MCF 10A (cell line): ENCODE measurements at regions not wholly inside any gene's neighbourhood (a gene's known extent, or its start where the extent isn't known, plus 50 kb on each side); places are given as distances from the start of the nearest gene placed in this dataset.
A peak's percentile ranks its signal among the peaks of the same experiment; 100 is the strongest.

Source experiments
- BruUV-seq: library from RNA; stranded (reverse); fragments of 400-500 nt; replicated peaks from 2 replicates; lab custom pipeline; 2021; lab: Mats Ljungman, UMichigan
- CTCF ChIA-PET: fragments of 300-600 bp; sonication (Branson Sonifier 250); formaldehyde crosslinking; extraction: SDS; loops from one replicate; lab custom pipeline; 2021; ENCODE audit warnings: antibody characterized with exemption, inconsistent platforms; lab: Yijun Ruan, JAX
- POLR2A ChIA-PET: fragments of 300-600, 350-650 bp; sonication (Branson Sonifier 250); formaldehyde crosslinking; extraction: SDS; loops from one replicate; lab custom pipeline; 2020; ENCODE audit warnings: antibody characterized with exemption, inconsistent platforms; lab: Yijun Ruan, JAX
- DNase-seq: peaks from one replicate; pipeline ENCODE4 v3.0.0-alpha.2; 2018; ENCODE audit not compliant: unreplicated experiment
- H3K27ac Mint-ChIP-seq: one replicate; pipeline ENCODE4 v1.8.0; 2022; ENCODE audit warnings: mild to moderate bottlenecking, low read depth, mixed read lengths; ENCODE audit not compliant: unreplicated experiment
- H3K27me3 Mint-ChIP-seq: one replicate; pipeline ENCODE4 v1.8.0; 2022; ENCODE audit warnings: mixed read lengths; ENCODE audit not compliant: insufficient read depth, unreplicated experiment
- H3K36me3 Mint-ChIP-seq: one replicate; pipeline ENCODE4 v1.8.0; 2022; ENCODE audit warnings: mild to moderate bottlenecking, moderate library complexity, mixed read lengths; ENCODE audit not compliant: insufficient read depth, unreplicated experiment
- H3K4me1 Mint-ChIP-seq: one replicate; pipeline ENCODE4 v1.8.0; 2022; ENCODE audit warnings: mixed read lengths; ENCODE audit not compliant: insufficient read depth, unreplicated experiment
- H3K4me3 Mint-ChIP-seq: one replicate; pipeline ENCODE4 v1.8.0; 2022; ENCODE audit warnings: mild to moderate bottlenecking, moderate library complexity, mixed read lengths; ENCODE audit not compliant: unreplicated experiment
- H3K9me3 Mint-ChIP-seq: one replicate; pipeline ENCODE4 v1.8.0; 2022; ENCODE audit warnings: mixed read lengths; ENCODE audit not compliant: unreplicated experiment
- CTCF ChIP-seq: fragments of 200-600 bp; IDR thresholded peaks from one replicate; pipeline ENCODE4 v1.8.0; 2022; ENCODE audit warnings: antibody characterized with exemption, mild to moderate bottlenecking; ENCODE audit not compliant: unreplicated experiment
- intact Hi-C: fragments of 100-400 bp; cut with micrococcal nuclease; formaldehyde crosslinking; loops from 2 replicates; pipeline ENCODE4 v1.14.1; 2022

- CTCF ChIA-PET = interaction anchor here (0.9 to 1.1 kb wide), 3 partner anchors 16 to 236 kb away, joined by 3 read pairs; no protein-coding TSS in a partner anchor
- no peaks in the 10 kb centered on the region for H3K4me1 Mint-ChIP-seq
- H3K4me3 Mint-ChIP-seq = no peak overlapping the region
- H3K27ac Mint-ChIP-seq = no peak overlapping the region
- H3K9me3 Mint-ChIP-seq = peaks cover 10% of the 10 kb centered on the region
- intact Hi-C loops = no loop called here
- TF ChIP-seq CTCF = no peak
- no TSS peak for BruUV-seq
- POLR2A ChIA-PET = interaction anchor here (0.6 to 1.2 kb wide), 3 partner anchors 16 to 181 kb away, joined by 3 to 5 read pairs (median 3); no protein-coding TSS in a partner anchor
- no peaks in the 10 kb centered on the region for H3K27me3 Mint-ChIP-seq
- peaks cover 7% of the 10 kb centered on the region for H3K36me3 Mint-ChIP-seq
- DNase-seq = peak; percentile 33
Observed at GRCh38 chr2:120844070-120844738, 108.5 kb downstream of the GLI2 start.

DNA sequence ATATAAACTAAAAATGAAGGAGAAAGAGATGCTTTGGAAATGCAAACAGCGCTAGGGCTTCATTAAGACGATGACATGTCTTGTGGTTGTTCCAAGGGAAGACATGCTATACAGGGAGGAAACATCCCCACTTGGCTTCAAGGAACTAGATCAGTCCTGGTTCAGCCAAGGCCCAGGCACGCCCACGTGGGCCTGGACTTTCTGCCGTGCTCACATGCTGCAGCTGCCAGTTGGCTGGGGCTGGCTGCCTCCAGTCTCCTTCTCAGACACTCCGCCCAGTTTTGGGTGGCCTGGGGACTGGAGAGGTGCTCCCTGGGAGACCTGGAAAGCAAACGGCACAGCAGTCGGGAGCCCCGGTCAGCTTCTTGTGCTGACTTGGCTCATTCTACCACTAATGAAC is 109.6 kb downstream of the GLI2 start:
- H3K4me3 Mint-ChIP-seq = no peak overlapping the region

GRCh38 chr2:120846406-120847095 is 110.9 kb downstream of the GLI2 start:
- no peak overlapping the region for H3K27ac Mint-ChIP-seq
- H3K36me3 Mint-ChIP-seq = peaks cover 4% of the 10 kb centered on the region
- TF ChIP-seq CTCF = no peak
- H3K4me1 Mint-ChIP-seq = no peaks in the 10 kb centered on the region
- peaks cover 11% of the 10 kb centered on the region for H3K9me3 Mint-ChIP-seq
- no peak for DNase-seq
- CTCF ChIA-PET = no interaction called here
- no peak overlapping the region for H3K4me3 Mint-ChIP-seq
- intact Hi-C loops = no loop called here
- no peaks in the 10 kb centered on the region for H3K27me3 Mint-ChIP-seq
- BruUV-seq = no TSS peak
- POLR2A ChIA-PET = interaction anchor here (0.6 kb wide), 1 partner anchor 16 kb away, joined by 4 read pairs; no protein-coding TSS in a partner anchor

More for the DNA sequence above, 109.6 kb downstream of the GLI2 start:
- CTCF ChIA-PET = interaction anchor here (1.1 kb wide), 1 partner anchor 17 kb away, joined by 3 read pairs; no protein-coding TSS in a partner anchor
- Mint-ChIP-seq H3K36me3 (peaks cover 7% of the 10 kb centered on the region), H3K27ac (no peak overlapping the region), H3K27me3 (no peaks in the 10 kb centered on the region), H3K9me3 (peaks cover 11% of the 10 kb centered on the region), H3K4me1 (no peaks in the 10 kb centered on the region)
- TF ChIP-seq CTCF = no peak
- POLR2A ChIA-PET = no interaction called here
- no TSS peak for BruUV-seq
- intact Hi-C loops = no loop called here
- no peak for DNase-seq

DNA sequence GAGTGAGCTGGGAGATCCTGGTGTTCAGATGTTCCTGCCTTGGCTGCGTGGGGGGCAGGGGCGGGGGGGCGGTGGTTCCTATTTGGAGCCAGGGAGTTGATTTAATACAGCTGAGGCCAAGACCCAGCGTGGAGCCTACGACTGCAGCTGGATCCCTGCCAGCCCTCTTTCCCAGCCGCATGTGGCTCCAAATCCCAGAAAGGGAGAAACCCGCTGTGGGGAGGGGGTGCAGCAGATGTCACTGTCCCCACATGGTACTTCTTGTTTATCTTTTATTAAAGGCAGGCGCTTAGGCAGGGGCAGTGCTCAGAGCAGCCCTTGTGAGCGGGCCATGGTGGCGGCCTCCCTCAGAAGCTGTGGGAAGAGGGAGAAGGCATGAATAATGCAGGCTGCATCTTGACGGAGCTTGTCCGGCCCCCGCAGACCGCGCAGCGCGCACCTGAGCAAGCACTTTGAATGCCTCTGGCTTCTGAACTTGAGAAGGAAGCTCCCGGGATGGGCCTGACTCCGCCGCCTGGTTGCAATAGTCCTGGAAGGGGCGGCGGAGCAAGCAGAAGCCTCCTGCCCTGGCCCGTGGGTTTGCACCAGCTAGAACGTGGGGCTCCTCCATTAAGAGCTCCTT is 112.1 kb downstream of the GLI2 start:
- no TSS peak for BruUV-seq
- DNase-seq = no peak
- CTCF ChIA-PET = no interaction called here

More for the DNA sequence above, 112.1 kb downstream of the GLI2 start:
- Mint-ChIP-seq H3K27ac (no peak overlapping the region), H3K9me3 (peaks cover 11% of the 10 kb centered on the region), H3K4me1 (no peaks in the 10 kb centered on the region), H3K27me3 (no peaks in the 10 kb centered on the region), H3K4me3 (no peak overlapping the region), H3K36me3 (no peaks in the 10 kb centered on the region)
- intact Hi-C loops = no loop called here
- no peak for TF ChIP-seq CTCF
- POLR2A ChIA-PET = no interaction called here
